ENCODE measurements at regions not wholly inside any gene's neighbourhood (a gene's known extent, or its start where the extent isn't known, plus 50 kb on each side); places are given as distances from the start of the nearest gene placed in this dataset.

GRCh38 chrX:2626750-2627149 is 64.3 kb upstream of the CD99 start:
- TF ChIP-seq, protein P1, sequence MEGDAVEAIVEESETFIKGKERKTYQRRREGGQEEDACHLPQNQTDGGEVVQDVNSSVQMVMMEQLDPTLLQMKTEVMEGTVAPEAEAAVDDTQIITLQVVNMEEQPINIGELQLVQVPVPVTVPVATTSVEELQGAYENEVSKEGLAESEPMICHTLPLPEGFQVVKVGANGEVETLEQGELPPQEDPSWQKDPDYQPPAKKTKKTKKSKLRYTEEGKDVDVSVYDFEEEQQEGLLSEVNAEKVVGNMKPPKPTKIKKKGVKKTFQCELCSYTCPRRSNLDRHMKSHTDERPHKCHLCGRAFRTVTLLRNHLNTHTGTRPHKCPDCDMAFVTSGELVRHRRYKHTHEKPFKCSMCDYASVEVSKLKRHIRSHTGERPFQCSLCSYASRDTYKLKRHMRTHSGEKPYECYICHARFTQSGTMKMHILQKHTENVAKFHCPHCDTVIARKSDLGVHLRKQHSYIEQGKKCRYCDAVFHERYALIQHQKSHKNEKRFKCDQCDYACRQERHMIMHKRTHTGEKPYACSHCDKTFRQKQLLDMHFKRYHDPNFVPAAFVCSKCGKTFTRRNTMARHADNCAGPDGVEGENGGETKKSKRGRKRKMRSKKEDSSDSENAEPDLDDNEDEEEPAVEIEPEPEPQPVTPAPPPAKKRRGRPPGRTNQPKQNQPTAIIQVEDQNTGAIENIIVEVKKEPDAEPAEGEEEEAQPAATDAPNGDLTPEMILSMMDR (IDR thresholded peaks at IDR 0.05; ENCODE audit: low read depth, low read length, poor library complexity, severe bottlenecking): no peak
- no peak for TF ChIP-seq EZH2phosphoT487 (IDR thresholded peaks at IDR 0.05; ENCODE audit: borderline replicate concordance, low read length)

Data from DOHH2 (cell line).